Retinal pigment epithelial cell (primary cell): ENCODE measurements at regions not wholly inside any gene's neighbourhood (a gene's known extent, or its start where the extent isn't known, plus 50 kb on each side); places are given as distances from the start of the nearest gene placed in this dataset.
A peak's percentile ranks its signal among the peaks of the same experiment; 100 is the strongest.

Source experiments
- DNase-seq: peaks from one replicate; pipeline ENCODE4 v3.0.0-alpha.2; 2010; ENCODE audit warnings: low read depth
- H3K4me3 ChIP-seq: 2 replicates; pipeline ENCODE4 v1.5.1; 2011; ENCODE audit warnings: mild to moderate bottlenecking, low read length, control low read depth, moderate library complexity
- CTCF ChIP-seq: conservative IDR thresholded peaks from 2 replicates; pipeline ENCODE4 v1.5.1; 2011; ENCODE audit warnings: low read depth, low read length, control low read depth, inconsistent platforms

DNA sequence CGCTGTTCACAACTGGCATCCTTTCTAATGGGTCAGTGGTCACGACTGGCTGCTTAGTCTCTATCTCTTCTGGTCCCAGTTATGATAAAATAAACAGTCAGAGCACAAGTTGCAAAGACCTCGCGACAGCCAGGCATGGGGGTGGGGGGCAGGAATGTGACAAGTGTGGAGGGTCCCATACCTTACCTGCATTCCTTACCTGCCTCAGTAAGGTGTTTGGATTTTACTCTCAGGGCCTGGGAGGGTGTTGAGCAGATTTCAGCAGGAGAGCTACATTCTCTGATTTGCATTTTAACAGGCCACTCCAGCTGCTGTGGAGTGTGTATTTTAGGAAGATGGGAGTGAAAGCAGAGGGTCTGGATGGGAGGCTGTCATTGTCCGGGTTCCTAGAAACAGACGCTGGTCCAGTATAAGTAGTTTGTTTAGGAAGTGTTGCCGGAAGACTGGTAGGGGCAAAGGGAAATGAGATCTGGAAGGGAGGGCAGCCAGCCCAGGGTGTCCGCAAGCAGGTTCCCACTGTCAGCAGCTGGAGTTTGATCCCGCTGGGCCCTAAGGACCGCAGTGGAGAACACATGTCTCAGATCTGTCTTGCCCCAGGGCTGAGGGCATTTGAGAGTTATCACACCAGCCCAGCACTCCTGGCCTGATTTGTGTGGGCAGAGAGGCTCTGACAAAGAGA lies 920.0 kb downstream of the UQCRFS1 start:
- no peak overlapping the region for H3K4me3 ChIP-seq

DNA sequence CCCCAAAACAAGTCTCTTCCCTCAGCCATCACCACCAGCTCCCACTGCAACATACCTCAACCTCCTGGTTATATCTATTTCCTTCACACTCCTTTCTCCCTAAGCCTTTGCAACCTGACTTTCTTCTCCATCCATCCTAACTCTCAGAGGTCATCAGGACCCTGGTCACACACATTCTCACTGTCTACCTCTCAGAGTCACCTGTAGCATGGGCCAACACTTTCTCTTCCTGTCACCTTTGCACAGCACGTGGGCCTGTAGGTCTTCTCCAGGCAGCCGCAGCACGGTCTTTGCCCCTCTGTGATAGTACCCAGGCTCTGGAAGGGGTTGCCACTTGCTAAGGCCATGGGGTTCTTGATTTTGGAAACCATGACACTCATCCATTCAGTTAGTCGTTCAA lies 921.1 kb downstream of the UQCRFS1 start:
- DNase-seq = no peak
- no peak overlapping the region for H3K4me3 ChIP-seq

More for the DNA sequence above, 920.0 kb downstream of the UQCRFS1 start:
- DNase-seq = no peak
- no peak for TF ChIP-seq CTCF

GRCh38 chr19:28290963-28291657 lies 921.8 kb downstream of the UQCRFS1 start:
- no peak overlapping the region for H3K4me3 ChIP-seq
- DNase-seq = no peak
- TF ChIP-seq CTCF = no peak

More for the DNA sequence above, 921.1 kb downstream of the UQCRFS1 start:
- no peak for TF ChIP-seq CTCF

DNA sequence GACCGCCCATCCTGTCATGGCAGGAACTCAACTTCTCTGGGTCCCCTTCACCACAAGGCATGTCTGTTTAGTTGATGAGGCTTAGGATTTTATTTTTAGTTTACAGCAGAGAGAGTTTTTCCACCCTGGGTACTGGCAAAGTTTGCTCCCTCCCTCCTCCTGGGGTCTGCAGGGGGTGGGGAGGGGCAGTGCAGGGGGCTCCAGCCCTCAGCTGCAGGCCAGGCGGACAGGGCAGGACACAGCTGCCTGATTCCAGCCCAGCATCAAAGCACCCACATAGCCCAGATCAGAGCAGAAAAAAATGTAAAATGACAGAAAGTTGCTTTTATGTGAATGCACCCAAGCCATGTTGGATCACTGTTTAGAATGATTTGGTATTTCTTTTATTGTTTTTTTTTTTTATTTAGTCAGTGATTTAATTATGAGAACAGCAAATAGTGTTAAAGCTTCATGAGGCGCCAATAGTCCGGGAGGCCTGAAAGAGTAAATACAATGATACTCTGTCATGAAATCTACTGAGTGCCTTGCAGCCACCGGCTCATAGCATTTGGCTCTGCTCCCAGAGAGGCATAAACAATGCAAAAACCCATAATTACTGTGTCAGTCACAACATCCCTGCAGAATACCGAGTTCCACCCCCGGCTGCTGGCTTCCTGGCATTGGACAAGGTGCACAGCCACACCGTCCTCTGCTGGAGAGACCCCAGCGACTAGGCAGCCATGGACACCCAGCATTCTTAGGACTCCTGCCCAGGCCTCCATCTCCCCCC lies 923.5 kb downstream of the UQCRFS1 start:
- TF ChIP-seq CTCF = no peak
- peak; percentile 13 for DNase-seq
- H3K4me3 ChIP-seq = no peak overlapping the region

DNA sequence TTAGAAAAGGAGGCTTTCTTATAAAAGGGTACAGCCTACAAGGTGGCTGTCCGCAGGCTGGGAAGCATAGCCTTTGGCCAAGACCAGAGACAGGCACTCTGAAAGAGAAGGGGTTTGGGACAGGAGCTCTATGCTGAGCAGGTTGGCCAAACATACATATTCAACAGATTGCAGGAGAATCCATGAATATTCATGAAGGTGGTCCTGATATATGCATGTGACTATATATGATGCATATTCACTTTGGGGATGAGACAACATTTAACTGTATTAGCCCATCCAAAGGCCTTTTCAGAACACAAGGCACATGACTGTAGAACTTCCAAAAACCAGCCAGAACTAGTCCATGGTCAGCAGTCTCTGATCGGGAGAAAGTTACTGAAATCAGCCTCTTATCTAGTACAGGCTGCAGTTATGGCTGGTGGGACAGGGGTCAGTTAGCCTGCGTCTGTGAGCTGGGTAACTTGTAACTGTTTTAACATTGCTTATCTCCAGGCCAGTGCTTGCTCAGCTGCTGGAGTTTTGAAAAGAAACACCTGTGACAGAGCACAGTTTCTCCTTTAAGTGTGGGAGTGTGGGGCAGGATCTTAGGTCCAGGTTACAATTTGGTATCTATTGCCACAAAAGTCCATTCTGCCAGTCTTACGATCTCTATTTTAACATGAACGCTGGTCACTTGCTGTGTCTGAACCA lies 924.2 kb downstream of the UQCRFS1 start:
- no peak overlapping the region for H3K4me3 ChIP-seq
- no peak for DNase-seq
- no peak for TF ChIP-seq CTCF

GRCh38 chr19:28285917-28286316 lies 927.0 kb downstream of the UQCRFS1 start:
- H3K4me3 ChIP-seq = no peak overlapping the region
- TF ChIP-seq CTCF = no peak
- DNase-seq = no peak
